LNCAP (cell line): ENCODE measurements at regions not wholly inside any gene's neighbourhood (a gene's known extent, or its start where the extent isn't known, plus 50 kb on each side); places are given as distances from the start of the nearest gene placed in this dataset.

Source experiments
- CTCF ChIP-seq: fragments of 450-650 bp; IDR thresholded peaks from 2 replicates; pipeline ENCODE4 v1.5.1; 2017; ENCODE audit warnings: mild to moderate bottlenecking

- TF ChIP-seq CTCF = peak; percentile 36; the same call in 1 of the 2 replicates
Observed at GRCh38 chr3:26369133-26369532, 253.4 kb upstream of the LRRC3B start.

- TF ChIP-seq CTCF = no peak
Observed at GRCh38 chr3:26375843-26376530, 246.6 kb upstream of the LRRC3B start.

GRCh38 chr3:26381411-26381810 is 241.2 kb upstream of the LRRC3B start:
- no peak for TF ChIP-seq CTCF

- no peak for TF ChIP-seq CTCF
Observed at GRCh38 chr3:26406636-26407035, 215.9 kb upstream of the LRRC3B start.

- TF ChIP-seq CTCF = no peak
Observed at GRCh38 chr3:26418553-26418952, 204.0 kb upstream of the LRRC3B start.

- no peak for TF ChIP-seq CTCF
Observed at GRCh38 chr3:26422415-26422814, 200.2 kb upstream of the LRRC3B start.

- no peak for TF ChIP-seq CTCF
Observed at GRCh38 chr3:26425076-26425475, 197.5 kb upstream of the LRRC3B start.

- no peak for TF ChIP-seq CTCF
Observed at GRCh38 chr3:26428992-26429391, 193.6 kb upstream of the LRRC3B start.
